ENCODE measurements at regions not wholly inside any gene's neighbourhood (a gene's known extent, or its start where the extent isn't known, plus 50 kb on each side); places are given as distances from the start of the nearest gene placed in this dataset.

- Histone ChIP-seq H3K9me3 (ENCODE audit: low read depth, low read length) (no peaks in the 10 kb centered on the region), H3K9ac (ENCODE audit: insufficient read length) (no peak overlapping the region), H3K36me3 (ENCODE audit: insufficient read depth, low read length) (no peaks in the 10 kb centered on the region), H3K27ac (no peak overlapping the region), H3K4me3 (no peak overlapping the region)
- no peak for TF ChIP-seq POLR2AphosphoS5 (IDR thresholded peaks at IDR 0.05; ENCODE audit: borderline replicate concordance, low read depth, low read length)
- TF ChIP-seq FOXP2 (optimal IDR thresholded peaks at IDR 0.05; ENCODE audit: control extremely low read depth, extremely low read length, insufficient read depth), result no peak
- TF ChIP-seq EZH2 (IDR thresholded peaks at IDR 0.05), result no peak
- peak; percentile 61 for DNase-seq (ENCODE audit: low read depth, low spot score)
Measured at GRCh38 chr6:54717849-54718455, 128.6 kb upstream of the FAM83B start.

- Histone ChIP-seq H3K4me3 (no peak overlapping the region), H3K9me3 (ENCODE audit: low read depth, low read length) (no peaks in the 10 kb centered on the region), H3K9ac (ENCODE audit: insufficient read length) (no peak overlapping the region), H3K36me3 (ENCODE audit: insufficient read depth, low read length) (no peaks in the 10 kb centered on the region), H3K27ac (no peak overlapping the region)
- TF ChIP-seq EZH2 (IDR thresholded peaks at IDR 0.05), result no peak
- no peak for TF ChIP-seq POLR2AphosphoS5 (IDR thresholded peaks at IDR 0.05; ENCODE audit: borderline replicate concordance, low read depth, low read length)
- TF ChIP-seq FOXP2 (optimal IDR thresholded peaks at IDR 0.05; ENCODE audit: control extremely low read depth, extremely low read length, insufficient read depth), result no peak
- DNase-seq (ENCODE audit: low read depth, low spot score), result no peak
Measured at GRCh38 chr6:54718541-54719023, 128.0 kb upstream of the FAM83B start.

GRCh38 chr6:54719131-54719530 is 127.4 kb upstream of the FAM83B start:
- Histone ChIP-seq H3K4me3 (no peak overlapping the region), H3K27ac (no peak overlapping the region), H3K9me3 (ENCODE audit: low read depth, low read length) (no peaks in the 10 kb centered on the region), H3K36me3 (ENCODE audit: insufficient read depth, low read length) (no peaks in the 10 kb centered on the region), H3K9ac (ENCODE audit: insufficient read length) (no peak overlapping the region)
- TF ChIP-seq EZH2 (IDR thresholded peaks at IDR 0.05) (no peak), POLR2AphosphoS5 (IDR thresholded peaks at IDR 0.05; ENCODE audit: borderline replicate concordance, low read depth, low read length) (no peak), FOXP2 (optimal IDR thresholded peaks at IDR 0.05; ENCODE audit: control extremely low read depth, extremely low read length, insufficient read depth) (no peak)
- DNase-seq (ENCODE audit: low read depth, low spot score), result no peak

GRCh38 chr6:54719633-54720032 is 126.9 kb upstream of the FAM83B start:
- no peaks in the 10 kb centered on the region for H3K9me3 ChIP-seq (ENCODE audit: low read depth, low read length)
- H3K27ac ChIP-seq, result no peak overlapping the region
- H3K9ac ChIP-seq (ENCODE audit: insufficient read length), result no peak overlapping the region
- H3K36me3 ChIP-seq (ENCODE audit: insufficient read depth, low read length), result no peaks in the 10 kb centered on the region
- H3K4me3 ChIP-seq, result no peak overlapping the region
- DNase-seq (ENCODE audit: low read depth, low spot score), result no peak
- no peak for TF ChIP-seq EZH2 (IDR thresholded peaks at IDR 0.05)
- TF ChIP-seq FOXP2 (optimal IDR thresholded peaks at IDR 0.05; ENCODE audit: control extremely low read depth, extremely low read length, insufficient read depth), result no peak
- TF ChIP-seq POLR2AphosphoS5 (IDR thresholded peaks at IDR 0.05; ENCODE audit: borderline replicate concordance, low read depth, low read length), result no peak

GRCh38 chr6:54722328-54722727 is 124.2 kb upstream of the FAM83B start:
- H3K4me3 ChIP-seq, result no peak overlapping the region
- no peaks in the 10 kb centered on the region for H3K36me3 ChIP-seq (ENCODE audit: insufficient read depth, low read length)
- no peak for DNase-seq (ENCODE audit: low read depth, low spot score)
- H3K9me3 ChIP-seq (ENCODE audit: low read depth, low read length), result no peaks in the 10 kb centered on the region
- H3K9ac ChIP-seq (ENCODE audit: insufficient read length), result no peak overlapping the region
- TF ChIP-seq FOXP2 (optimal IDR thresholded peaks at IDR 0.05; ENCODE audit: control extremely low read depth, extremely low read length, insufficient read depth), result no peak
- no peak for TF ChIP-seq POLR2AphosphoS5 (IDR thresholded peaks at IDR 0.05; ENCODE audit: borderline replicate concordance, low read depth, low read length)
- TF ChIP-seq EZH2 (IDR thresholded peaks at IDR 0.05), result no peak
- H3K27ac ChIP-seq, result no peak overlapping the region

GRCh38 chr6:54729716-54730115 is 116.9 kb upstream of the FAM83B start:
- H3K9ac ChIP-seq (ENCODE audit: insufficient read length), result no peak overlapping the region
- H3K36me3 ChIP-seq (ENCODE audit: insufficient read depth, low read length), result no peaks in the 10 kb centered on the region
- TF ChIP-seq POLR2AphosphoS5 (IDR thresholded peaks at IDR 0.05; ENCODE audit: borderline replicate concordance, low read depth, low read length), result no peak
- TF ChIP-seq FOXP2 (optimal IDR thresholded peaks at IDR 0.05; ENCODE audit: control extremely low read depth, extremely low read length, insufficient read depth), result no peak
- no peak for TF ChIP-seq EZH2 (IDR thresholded peaks at IDR 0.05)
- H3K9me3 ChIP-seq (ENCODE audit: low read depth, low read length), result no peaks in the 10 kb centered on the region
- H3K27ac ChIP-seq, result no peak overlapping the region
- DNase-seq (ENCODE audit: low read depth, low spot score), result no peak
- H3K4me3 ChIP-seq, result no peak overlapping the region

- no peak for DNase-seq (ENCODE audit: low read depth, low spot score)
- TF ChIP-seq FOXP2 (optimal IDR thresholded peaks at IDR 0.05; ENCODE audit: control extremely low read depth, extremely low read length, insufficient read depth), result no peak
- no peak for TF ChIP-seq POLR2AphosphoS5 (IDR thresholded peaks at IDR 0.05; ENCODE audit: borderline replicate concordance, low read depth, low read length)
- TF ChIP-seq EZH2 (IDR thresholded peaks at IDR 0.05), result no peak
- no peak overlapping the region for H3K9ac ChIP-seq (ENCODE audit: insufficient read length)
- no peak overlapping the region for H3K4me3 ChIP-seq
- H3K27ac ChIP-seq, result no peak overlapping the region
- H3K9me3 ChIP-seq (ENCODE audit: low read depth, low read length), result no peaks in the 10 kb centered on the region
- no peaks in the 10 kb centered on the region for H3K36me3 ChIP-seq (ENCODE audit: insufficient read depth, low read length)
Measured at GRCh38 chr6:54730767-54731630, 115.6 kb upstream of the FAM83B start.

- Histone ChIP-seq H3K9me3 (ENCODE audit: low read depth, low read length) (no peaks in the 10 kb centered on the region), H3K4me3 (no peak overlapping the region), H3K36me3 (ENCODE audit: insufficient read depth, low read length) (no peaks in the 10 kb centered on the region), H3K9ac (ENCODE audit: insufficient read length) (no peak overlapping the region), H3K27ac (no peak overlapping the region)
- TF ChIP-seq POLR2AphosphoS5 (IDR thresholded peaks at IDR 0.05; ENCODE audit: borderline replicate concordance, low read depth, low read length) (no peak), EZH2 (IDR thresholded peaks at IDR 0.05) (no peak), FOXP2 (optimal IDR thresholded peaks at IDR 0.05; ENCODE audit: control extremely low read depth, extremely low read length, insufficient read depth) (no peak)
- DNase-seq (ENCODE audit: low read depth, low spot score), result no peak
Measured at GRCh38 chr6:54737247-54737646, 109.3 kb upstream of the FAM83B start.

Data from SK-N-MC (cell line).